WTC11 (cell line): ENCODE measurements at regions not wholly inside any gene's neighbourhood (a gene's known extent, or its start where the extent isn't known, plus 50 kb on each side); places are given as distances from the start of the nearest gene placed in this dataset.

Source experiments
- ATAC-seq: fragments of 200-7000 bp; cut with Tn5 transposase; 2 replicates; pipeline ENCODE4 v1.10.0; 2021; ENCODE audit warnings: mild to moderate bottlenecking, moderate library complexity
- CTCF ChIA-PET: fragments of 300-600 bp; sonication (Branson Sonifier 250); formaldehyde crosslinking; loops from one replicate; lab custom pipeline; 2021; ENCODE audit warnings: antibody characterized with exemption; lab: Charles Lee
- POLR2A ChIA-PET: fragments of 350-600 bp; sonication (Branson Sonifier 250); formaldehyde crosslinking; loops from one replicate; lab custom pipeline; 2021; ENCODE audit warnings: antibody characterized with exemption; lab: Charles Lee
- DNase-seq: peaks from one replicate; pipeline ENCODE4 v3.0.0; 2021; ENCODE audit warnings: low spot score
- H3K27ac Mint-ChIP-seq: 2 replicates; pipeline ENCODE4 v1.8.0; 2021; ENCODE audit warnings: mixed read lengths
- H3K27me3 Mint-ChIP-seq: 2 replicates; pipeline ENCODE4 v1.8.0; 2021; ENCODE audit warnings: low read depth, mild to moderate bottlenecking, moderate library complexity, mixed read lengths
- H3K36me3 Mint-ChIP-seq: 2 replicates; pipeline ENCODE4 v1.8.0; 2021; ENCODE audit warnings: mixed read lengths
- H3K4me1 Mint-ChIP-seq: 2 replicates; pipeline ENCODE4 v1.8.0; 2022; ENCODE audit warnings: mixed read lengths
- H3K4me3 Mint-ChIP-seq: 2 replicates; pipeline ENCODE4 v1.8.0; 2021; ENCODE audit warnings: mild to moderate bottlenecking, moderate library complexity, mixed read lengths
- H3K9me3 Mint-ChIP-seq: 2 replicates; pipeline ENCODE4 v1.8.0; 2021; ENCODE audit warnings: mixed read lengths
- CREB1 ChIP-seq: sonication (generic); formaldehyde crosslinking; IDR thresholded peaks from 2 replicates; pipeline ENCODE4 v1.8.0; 2023; ENCODE audit warnings: mild to moderate bottlenecking, missing genetic modification reagents
- EMX1 ChIP-seq: fragments of 250-450 bp; sonication (Bioruptor Pico); IDR thresholded peaks from 2 replicates; pipeline ENCODE4 v1.8.0; 2021; ENCODE audit warnings: mild to moderate bottlenecking
- FOXK1 ChIP-seq: sonication (generic); formaldehyde crosslinking; IDR thresholded peaks from 2 replicates; pipeline ENCODE4 v1.8.0; 2022; ENCODE audit warnings: mild to moderate bottlenecking, moderate library complexity, missing genetic modification reagents
- FOXP1 ChIP-seq: sonication (generic); formaldehyde crosslinking; IDR thresholded peaks from 2 replicates; pipeline ENCODE4 v1.8.0; 2022; ENCODE audit warnings: missing genetic modification reagents, mild to moderate bottlenecking, moderate library complexity, borderline replicate concordance
- GABPB1 ChIP-seq: sonication (generic); formaldehyde crosslinking; IDR thresholded peaks from 2 replicates; pipeline ENCODE4 v1.8.1; 2023; ENCODE audit warnings: mild to moderate bottlenecking, missing genetic modification reagents
- GRHL2 ChIP-seq: fragments of 250-450 bp; sonication (Bioruptor Pico); IDR thresholded peaks from 2 replicates; pipeline ENCODE4 v1.8.0; 2022; ENCODE audit warnings: mild to moderate bottlenecking, moderate library complexity; ENCODE audit not compliant: insufficient replicate concordance, severe bottlenecking
- HMGA2 ChIP-seq: fragments of 250-450 bp; sonication (Bioruptor Pico); IDR thresholded peaks from 2 replicates; pipeline ENCODE4 v1.4.0; 2021; ENCODE audit warnings: mild to moderate bottlenecking, moderate library complexity
- IRF2 ChIP-seq: sonication (generic); formaldehyde crosslinking; IDR thresholded peaks from 2 replicates; pipeline ENCODE4 v1.8.0; 2022; ENCODE audit warnings: low read depth, missing genetic modification reagents, borderline replicate concordance
- NFATC4 ChIP-seq: fragments of 250-450 bp; sonication (Bioruptor Pico); IDR thresholded peaks from 2 replicates; pipeline ENCODE4 v1.9.0; 2021; ENCODE audit warnings: mild to moderate bottlenecking
- NR2C2 ChIP-seq: sonication (generic); formaldehyde crosslinking; IDR thresholded peaks from 2 replicates; pipeline ENCODE4 v1.8.0; 2022; ENCODE audit warnings: mild to moderate bottlenecking, missing genetic modification reagents
- NR3C1 ChIP-seq: sonication (generic); formaldehyde crosslinking; conservative IDR thresholded peaks from 2 replicates; pipeline ENCODE4 v1.8.1; 2023; ENCODE audit warnings: low read depth, mild to moderate bottlenecking, missing genetic modification reagents
- RELA ChIP-seq: sonication (generic); formaldehyde crosslinking; IDR thresholded peaks from 2 replicates; pipeline ENCODE4 v1.8.1; 2022; ENCODE audit warnings: missing genetic modification reagents, mild to moderate bottlenecking, borderline replicate concordance
- RORB ChIP-seq: fragments of 250-450 bp; sonication (Bioruptor Pico); IDR thresholded peaks from 2 replicates; pipeline ENCODE4 v1.9.0; 2021; ENCODE audit warnings: mild to moderate bottlenecking
- TCF7 ChIP-seq: sonication (generic); formaldehyde crosslinking; IDR thresholded peaks from 2 replicates; pipeline ENCODE4 v1.8.0; 2022; ENCODE audit warnings: mild to moderate bottlenecking, low read depth, missing genetic modification reagents, moderate library complexity
- TEAD1 ChIP-seq: sonication (generic); formaldehyde crosslinking; IDR thresholded peaks from 2 replicates; pipeline ENCODE4 v1.8.0; 2022; ENCODE audit warnings: mild to moderate bottlenecking, missing genetic modification reagents
- ZBTB21 ChIP-seq: sonication (generic); formaldehyde crosslinking; IDR thresholded peaks from 2 replicates; pipeline ENCODE4 v1.8.1; 2023; ENCODE audit warnings: mild to moderate bottlenecking, missing genetic modification reagents, borderline replicate concordance
- ZNF121 ChIP-seq: sonication (generic); formaldehyde crosslinking; IDR thresholded peaks from 2 replicates; pipeline ENCODE4 v1.8.0; 2023; ENCODE audit warnings: missing genetic modification reagents
- ZNF671 ChIP-seq: fragments of 250-450 bp; sonication (Bioruptor Pico); IDR thresholded peaks from 2 replicates; pipeline ENCODE4 v1.8.0; 2021; ENCODE audit warnings: mild to moderate bottlenecking
- TF ChIP-seq, protein P1 (sequence below): sonication (generic); formaldehyde crosslinking; IDR thresholded peaks from 2 replicates; pipeline ENCODE4 v1.8.1; 2022; ENCODE audit warnings: mild to moderate bottlenecking, moderate library complexity, missing genetic modification reagents
- TF ChIP-seq, protein P2 (sequence below): sonication (generic); formaldehyde crosslinking; IDR thresholded peaks from 2 replicates; pipeline ENCODE4 v1.8.1; 2022; ENCODE audit warnings: missing genetic modification reagents, borderline replicate concordance
- TF ChIP-seq, protein P3 (sequence below): sonication (generic); formaldehyde crosslinking; IDR thresholded peaks from 2 replicates; pipeline ENCODE4 v1.8.0; 2022; ENCODE audit warnings: mild to moderate bottlenecking, missing genetic modification reagents
- TF ChIP-seq, protein P4 (sequence below): sonication (generic); formaldehyde crosslinking; IDR thresholded peaks from 2 replicates; pipeline ENCODE4 v1.8.1; 2022; ENCODE audit warnings: low read depth, mild to moderate bottlenecking, moderate library complexity, missing genetic modification reagents, borderline replicate concordance
- TF ChIP-seq, protein P5 (sequence below): sonication (generic); formaldehyde crosslinking; IDR thresholded peaks from 2 replicates; pipeline ENCODE4 v1.8.0; 2023; ENCODE audit warnings: missing genetic modification reagents, mild to moderate bottlenecking, borderline replicate concordance

DNA sequence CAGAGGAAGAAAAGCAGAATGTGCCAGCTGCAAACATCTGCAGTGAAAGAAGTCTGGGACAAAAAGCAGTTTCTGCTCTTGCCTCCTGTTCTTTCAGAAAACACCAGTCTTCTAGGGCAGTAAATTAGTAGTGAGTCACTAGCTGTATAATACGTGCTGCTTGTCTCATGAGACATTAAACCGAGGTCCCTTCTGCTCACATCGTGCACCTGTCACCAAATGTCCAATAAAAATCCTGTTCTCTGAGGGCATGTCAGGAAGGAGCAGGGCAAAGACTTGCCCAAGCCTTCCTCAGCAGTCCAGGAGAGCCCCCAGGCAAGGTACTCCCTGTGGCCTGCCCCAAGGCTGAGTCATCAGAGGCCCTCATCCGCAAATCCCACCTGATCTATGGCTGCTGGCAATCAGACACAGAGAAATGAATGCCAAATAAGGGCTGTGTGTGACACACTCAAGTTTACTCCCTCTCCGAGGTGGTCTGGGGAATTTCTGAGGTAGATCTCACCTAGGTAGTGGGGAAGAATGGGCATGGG is 255.3 kb upstream of the SMARCA2 start (continued):
- TF ChIP-seq, protein P1, sequence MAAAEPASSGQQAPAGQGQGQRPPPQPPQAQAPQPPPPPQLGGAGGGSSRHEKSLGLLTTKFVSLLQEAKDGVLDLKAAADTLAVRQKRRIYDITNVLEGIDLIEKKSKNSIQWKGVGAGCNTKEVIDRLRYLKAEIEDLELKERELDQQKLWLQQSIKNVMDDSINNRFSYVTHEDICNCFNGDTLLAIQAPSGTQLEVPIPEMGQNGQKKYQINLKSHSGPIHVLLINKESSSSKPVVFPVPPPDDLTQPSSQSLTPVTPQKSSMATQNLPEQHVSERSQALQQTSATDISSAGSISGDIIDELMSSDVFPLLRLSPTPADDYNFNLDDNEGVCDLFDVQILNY (CRISPR knock-in tag), result no peak
- TF ChIP-seq TCF7 (CRISPR knock-in tag) (no peak), GRHL2 (CRISPR knock-in tag) (no peak), ZNF671 (CRISPR knock-in tag) (no peak), NR2C2 (no peak), RORB (no peak), RELA (CRISPR knock-in tag) (no peak), NR3C1 (CRISPR knock-in tag) (no peak), GABPB1 (CRISPR knock-in tag) (no peak)
- TF ChIP-seq, protein P2, sequence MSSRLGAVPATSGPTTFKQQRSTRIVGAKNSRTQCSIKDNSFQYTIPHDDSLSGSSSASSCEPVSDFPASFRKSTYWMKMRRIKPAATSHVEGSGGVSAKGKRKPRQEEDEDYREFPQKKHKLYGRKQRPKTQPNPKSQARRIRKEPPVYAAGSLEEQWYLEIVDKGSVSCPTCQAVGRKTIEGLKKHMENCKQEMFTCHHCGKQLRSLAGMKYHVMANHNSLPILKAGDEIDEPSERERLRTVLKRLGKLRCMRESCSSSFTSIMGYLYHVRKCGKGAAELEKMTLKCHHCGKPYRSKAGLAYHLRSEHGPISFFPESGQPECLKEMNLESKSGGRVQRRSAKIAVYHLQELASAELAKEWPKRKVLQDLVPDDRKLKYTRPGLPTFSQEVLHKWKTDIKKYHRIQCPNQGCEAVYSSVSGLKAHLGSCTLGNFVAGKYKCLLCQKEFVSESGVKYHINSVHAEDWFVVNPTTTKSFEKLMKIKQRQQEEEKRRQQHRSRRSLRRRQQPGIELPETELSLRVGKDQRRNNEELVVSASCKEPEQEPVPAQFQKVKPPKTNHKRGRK (CRISPR knock-in tag), result no peak

DNA sequence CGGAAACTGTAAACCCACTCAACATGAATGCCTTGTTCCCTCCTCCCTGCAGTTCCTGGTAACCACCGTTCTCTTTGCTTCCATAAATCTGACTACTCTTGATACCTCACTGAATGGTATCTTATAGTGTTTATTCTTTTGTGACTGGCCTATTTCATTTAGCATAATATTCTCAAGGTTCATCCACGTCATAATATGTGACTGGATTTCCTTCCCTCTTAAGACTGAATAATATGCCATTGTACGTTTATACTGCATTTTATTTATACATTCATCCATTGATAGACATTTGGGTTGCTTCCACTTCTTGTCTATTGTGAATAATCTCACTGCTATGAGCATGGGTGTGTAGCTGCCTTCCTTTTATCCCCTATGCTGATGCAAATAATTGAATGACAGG is 253.3 kb upstream of the SMARCA2 start:
- TF ChIP-seq CREB1 (CRISPR knock-in tag), result no peak
- TF ChIP-seq NFATC4 (CRISPR knock-in tag), result no peak
- no peak for TF ChIP-seq EMX1 (CRISPR knock-in tag)
- TF ChIP-seq HMGA2, result no peak
- no peak for TF ChIP-seq FOXK1 (CRISPR knock-in tag)
- TF ChIP-seq IRF2 (CRISPR knock-in tag), result no peak
- TF ChIP-seq, protein P3, sequence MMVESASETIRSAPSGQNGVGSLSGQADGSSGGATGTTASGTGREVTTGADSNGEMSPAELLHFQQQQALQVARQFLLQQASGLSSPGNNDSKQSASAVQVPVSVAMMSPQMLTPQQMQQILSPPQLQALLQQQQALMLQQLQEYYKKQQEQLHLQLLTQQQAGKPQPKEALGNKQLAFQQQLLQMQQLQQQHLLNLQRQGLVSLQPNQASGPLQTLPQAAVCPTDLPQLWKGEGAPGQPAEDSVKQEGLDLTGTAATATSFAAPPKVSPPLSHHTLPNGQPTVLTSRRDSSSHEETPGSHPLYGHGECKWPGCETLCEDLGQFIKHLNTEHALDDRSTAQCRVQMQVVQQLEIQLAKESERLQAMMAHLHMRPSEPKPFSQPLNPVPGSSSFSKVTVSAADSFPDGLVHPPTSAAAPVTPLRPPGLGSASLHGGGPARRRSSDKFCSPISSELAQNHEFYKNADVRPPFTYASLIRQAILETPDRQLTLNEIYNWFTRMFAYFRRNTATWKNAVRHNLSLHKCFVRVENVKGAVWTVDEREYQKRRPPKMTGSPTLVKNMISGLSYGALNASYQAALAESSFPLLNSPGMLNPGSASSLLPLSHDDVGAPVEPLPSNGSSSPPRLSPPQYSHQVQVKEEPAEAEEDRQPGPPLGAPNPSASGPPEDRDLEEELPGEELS (CRISPR knock-in tag), result no peak
- no peak for TF ChIP-seq TEAD1 (CRISPR knock-in tag)
- TF ChIP-seq FOXP1 (CRISPR knock-in tag), result no peak
- no peak for TF ChIP-seq RELA (CRISPR knock-in tag)
- TF ChIP-seq, protein P2 (CRISPR knock-in tag), result no peak
- no peak for TF ChIP-seq ZBTB21 (CRISPR knock-in tag)
- no peak for TF ChIP-seq ZNF121 (CRISPR knock-in tag)
- TF ChIP-seq, protein P4, sequence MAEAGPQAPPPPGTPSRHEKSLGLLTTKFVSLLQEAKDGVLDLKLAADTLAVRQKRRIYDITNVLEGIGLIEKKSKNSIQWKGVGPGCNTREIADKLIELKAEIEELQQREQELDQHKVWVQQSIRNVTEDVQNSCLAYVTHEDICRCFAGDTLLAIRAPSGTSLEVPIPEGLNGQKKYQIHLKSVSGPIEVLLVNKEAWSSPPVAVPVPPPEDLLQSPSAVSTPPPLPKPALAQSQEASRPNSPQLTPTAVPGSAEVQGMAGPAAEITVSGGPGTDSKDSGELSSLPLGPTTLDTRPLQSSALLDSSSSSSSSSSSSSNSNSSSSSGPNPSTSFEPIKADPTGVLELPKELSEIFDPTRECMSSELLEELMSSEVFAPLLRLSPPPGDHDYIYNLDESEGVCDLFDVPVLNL (CRISPR knock-in tag), result no peak
- TF ChIP-seq, protein P5, sequence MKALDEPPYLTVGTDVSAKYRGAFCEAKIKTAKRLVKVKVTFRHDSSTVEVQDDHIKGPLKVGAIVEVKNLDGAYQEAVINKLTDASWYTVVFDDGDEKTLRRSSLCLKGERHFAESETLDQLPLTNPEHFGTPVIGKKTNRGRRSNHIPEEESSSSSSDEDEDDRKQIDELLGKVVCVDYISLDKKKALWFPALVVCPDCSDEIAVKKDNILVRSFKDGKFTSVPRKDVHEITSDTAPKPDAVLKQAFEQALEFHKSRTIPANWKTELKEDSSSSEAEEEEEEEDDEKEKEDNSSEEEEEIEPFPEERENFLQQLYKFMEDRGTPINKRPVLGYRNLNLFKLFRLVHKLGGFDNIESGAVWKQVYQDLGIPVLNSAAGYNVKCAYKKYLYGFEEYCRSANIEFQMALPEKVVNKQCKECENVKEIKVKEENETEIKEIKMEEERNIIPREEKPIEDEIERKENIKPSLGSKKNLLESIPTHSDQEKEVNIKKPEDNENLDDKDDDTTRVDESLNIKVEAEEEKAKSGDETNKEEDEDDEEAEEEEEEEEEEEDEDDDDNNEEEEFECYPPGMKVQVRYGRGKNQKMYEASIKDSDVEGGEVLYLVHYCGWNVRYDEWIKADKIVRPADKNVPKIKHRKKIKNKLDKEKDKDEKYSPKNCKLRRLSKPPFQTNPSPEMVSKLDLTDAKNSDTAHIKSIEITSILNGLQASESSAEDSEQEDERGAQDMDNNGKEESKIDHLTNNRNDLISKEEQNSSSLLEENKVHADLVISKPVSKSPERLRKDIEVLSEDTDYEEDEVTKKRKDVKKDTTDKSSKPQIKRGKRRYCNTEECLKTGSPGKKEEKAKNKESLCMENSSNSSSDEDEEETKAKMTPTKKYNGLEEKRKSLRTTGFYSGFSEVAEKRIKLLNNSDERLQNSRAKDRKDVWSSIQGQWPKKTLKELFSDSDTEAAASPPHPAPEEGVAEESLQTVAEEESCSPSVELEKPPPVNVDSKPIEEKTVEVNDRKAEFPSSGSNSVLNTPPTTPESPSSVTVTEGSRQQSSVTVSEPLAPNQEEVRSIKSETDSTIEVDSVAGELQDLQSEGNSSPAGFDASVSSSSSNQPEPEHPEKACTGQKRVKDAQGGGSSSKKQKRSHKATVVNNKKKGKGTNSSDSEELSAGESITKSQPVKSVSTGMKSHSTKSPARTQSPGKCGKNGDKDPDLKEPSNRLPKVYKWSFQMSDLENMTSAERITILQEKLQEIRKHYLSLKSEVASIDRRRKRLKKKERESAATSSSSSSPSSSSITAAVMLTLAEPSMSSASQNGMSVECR (CRISPR knock-in tag), result no peak
- ChIA-PET POLR2A (no interaction called here), CTCF (no interaction called here)
- DNase-seq (no peak), ATAC-seq (no peak)
- Mint-ChIP-seq H3K27ac (no peak overlapping the region), H3K9me3 (0 out of 2 replicates have a peak, but pooled peaks cover 5% of the 10 kb centered on the region), H3K4me1 (peaks cover 9% of the 10 kb centered on the region), H3K36me3 (no peaks in the 10 kb centered on the region), H3K4me3 (no peak overlapping the region), H3K27me3 (peaks cover 4% of the 10 kb centered on the region; the same call in 1 of the 2 replicates)
